ENCODE measurements at regions not wholly inside any gene's neighbourhood (a gene's known extent, or its start where the extent isn't known, plus 50 kb on each side); places are given as distances from the start of the nearest gene placed in this dataset.

- TF ChIP-seq CTCF (IDR thresholded peaks at IDR 0.05) (no peak), POLR2A (IDR thresholded peaks at IDR 0.05) (no peak)
Observed at GRCh38 chr6:132054525-132054924, 103.4 kb upstream of the CCN2 start.

All from gastroesophageal sphincter (tissue), 3 donors.